A549 (cell line): ENCODE measurements at regions not wholly inside any gene's neighbourhood (a gene's known extent, or its start where the extent isn't known, plus 50 kb on each side); places are given as distances from the start of the nearest gene placed in this dataset.

ENCODE experiments used
- ATAC-seq, 2 experiments: fragments of 200-7000 bp in 1 of 2; fragments of >200 bp in 1 of 2; cut with Nextera tagmentation in 1 of 2; cut with Tn5 transposase in 1 of 2; 3 replicates each; pipeline versions ENCODE4 v1.8.0 to v1.9.1; 2018 to 2020; ENCODE audit warnings: mild to moderate bottlenecking in 1 of 2, moderate library complexity in 1 of 2
- CTCF ChIA-PET: fragments of 300-600 bp; sonication (Branson Sonifier 250); formaldehyde crosslinking; extraction: SDS; loops from one replicate; lab custom pipeline; 2021; ENCODE audit warnings: antibody characterized with exemption, inconsistent platforms; lab: Yijun Ruan, JAX
- POLR2A ChIA-PET: fragments of 350-600 bp; formaldehyde crosslinking; extraction: SDS; loops from one replicate; lab custom pipeline; 2021; ENCODE audit warnings: antibody characterized with exemption, inconsistent platforms; lab: Yijun Ruan, JAX
- DNase-seq, 2 experiments: peaks; one replicate each; pipeline versions ENCODE4 v3.0.0 to v3.0.0-alpha.2; 2011 to 2016; ENCODE audit warnings: low read depth in 1 of 2, low spot score in 1 of 2
- FAIRE-seq: peaks from 2 replicates; lab custom pipeline; 2011; peaks lifted over from hg19 to GRCh38; lab: Jason Lieb, UNC
- H3K27ac ChIP-seq, 2 experiments: fragments of >200 bp; sonication (Bioruptor Twin); formaldehyde crosslinking; 3 replicates each; pipeline ENCODE4 v1.5.1; 2016 to 2017
- H3K4me1 ChIP-seq: fragments of >200 bp; sonication (Bioruptor Twin); formaldehyde crosslinking; 3 replicates; pipeline ENCODE4 v1.6.1; 2016
- H3K4me2 ChIP-seq: fragments of >200 bp; sonication (Bioruptor Twin); formaldehyde crosslinking; 3 replicates; pipeline ENCODE4 v1.6.1; 2016
- H3K4me3 ChIP-seq: fragments of >200 bp; sonication (Bioruptor Twin); formaldehyde crosslinking; 3 replicates; pipeline ENCODE4 v1.5.1; 2016
- H3K9me3 ChIP-seq: fragments of >200 bp; sonication (Bioruptor Twin); formaldehyde crosslinking; 3 replicates; pipeline ENCODE4 v1.6.1; 2016
- CEBPB ChIP-seq, 2 experiments: fragments of >200 bp in 1 of 2; sonication (Bioruptor Twin) in 1 of 2; formaldehyde crosslinking in 1 of 2; IDR thresholded peaks; 2 replicates each; pipeline ENCODE4 v1.6.1; 2012 to 2016
- FOSL2 ChIP-seq, 2 experiments: fragments of 450-650 bp in 1 of 2; fragments of >200 bp in 1 of 2; sonication (Bioruptor Twin) in 1 of 2; formaldehyde crosslinking; IDR thresholded peaks; 2 replicates each; pipeline versions ENCODE4 v1.5.0 to v1.6.1; 2016 to 2020; ENCODE audit warnings: mild to moderate bottlenecking in 1 of 2, moderate library complexity in 1 of 2
- KDM5A ChIP-seq: fragments of 200-600 bp; sonication (generic); IDR thresholded peaks from 2 replicates; pipeline ENCODE4 v1.6.1; 2016; ENCODE audit warnings: antibody characterized with exemption, mild to moderate bottlenecking
- MAFK ChIP-seq: fragments of 450-650 bp; IDR thresholded peaks from 2 replicates; pipeline ENCODE4 v1.6.1; 2014; ENCODE audit not compliant: partially characterized antibody
- MAZ ChIP-seq: fragments of 150-350 bp; IDR thresholded peaks from 2 replicates; pipeline ENCODE4 v1.6.1; 2014; ENCODE audit warnings: antibody characterized with exemption, low read depth, low read length, borderline replicate concordance
- MYC ChIP-seq: IDR thresholded peaks from 2 replicates; pipeline ENCODE4 v1.6.1; 2012; ENCODE audit warnings: mild to moderate bottlenecking, inconsistent platforms, low read length, improper control_type of control experiment, borderline replicate concordance
- RARB ChIP-seq: fragments of 250-450 bp; sonication (Bioruptor Pico); IDR thresholded peaks from 2 replicates; pipeline ENCODE4 v1.8.0; 2021; ENCODE audit warnings: mild to moderate bottlenecking, moderate library complexity
- RNF2 ChIP-seq: fragments of 200-600 bp; sonication (generic); IDR thresholded peaks from 2 replicates; pipeline ENCODE4 v1.6.1; 2016; ENCODE audit warnings: low read depth, mild to moderate bottlenecking, antibody characterized with exemption, moderate library complexity, borderline replicate concordance
- SREBF2 ChIP-seq: fragments of 450-650 bp; IDR thresholded peaks from 2 replicates; pipeline ENCODE4 v1.6.1; 2014; ENCODE audit warnings: mild to moderate bottlenecking, moderate library complexity
- TFCP2L1 ChIP-seq: fragments of 250-450 bp; sonication (Bioruptor Pico); IDR thresholded peaks from 2 replicates; pipeline ENCODE4 v1.5.0; 2021; ENCODE audit warnings: mild to moderate bottlenecking
- TP53 ChIP-seq: fragments of 250-450 bp; sonication (Bioruptor Pico); IDR thresholded peaks from 2 replicates; pipeline ENCODE4 v1.5.0; 2021; ENCODE audit warnings: mild to moderate bottlenecking, moderate library complexity
- ZFP36 ChIP-seq: fragments of 450-650 bp; IDR thresholded peaks from 2 replicates; pipeline ENCODE4 v1.6.1; 2014; ENCODE audit warnings: borderline replicate concordance; ENCODE audit not compliant: partially characterized antibody
- ZNF302 ChIP-seq: fragments of 250-450 bp; sonication (Bioruptor Pico); IDR thresholded peaks from 2 replicates; pipeline ENCODE4 v1.9.0; 2021; ENCODE audit warnings: inconsistent platforms, mild to moderate bottlenecking, moderate library complexity
- ZSCAN20 ChIP-seq: fragments of 250-450 bp; sonication (Bioruptor Pico); IDR thresholded peaks from 2 replicates; pipeline ENCODE4 v1.8.0; 2022; ENCODE audit warnings: mild to moderate bottlenecking, moderate library complexity
- WGBS: methylation state at CpG from one replicate; pipeline ENCODE4 v1.1.6; 2017; ENCODE audit errors: missing lambda C conversion rate; 5-methylcytosine and 5-hydroxymethylcytosine counted together
- TF ChIP-seq, protein P1 (sequence below): fragments of >200 bp; sonication (Bioruptor Twin); formaldehyde crosslinking; IDR thresholded peaks from 3 replicates; pipeline ENCODE4 v1.6.1; 2016
- TF ChIP-seq, protein P2 (sequence below): IDR thresholded peaks from 2 replicates; pipeline ENCODE4 v1.6.1; 2012; ENCODE audit warnings: low read depth, borderline replicate concordance
- TF ChIP-seq, protein P3 (sequence below): IDR thresholded peaks from 2 replicates; pipeline ENCODE4 v1.6.1; 2012
- TF ChIP-seq, protein P4 (sequence below): fragments of 200-600 bp; sonication (generic); IDR thresholded peaks from 2 replicates; pipeline ENCODE4 v1.6.1; 2016; ENCODE audit warnings: antibody characterized with exemption, mild to moderate bottlenecking, moderate library complexity
- TF ChIP-seq, protein P5 (sequence below): IDR thresholded peaks from 2 replicates; pipeline ENCODE4 v1.6.1; 2012
- TF ChIP-seq, protein P6 (sequence below): fragments of 250-450 bp; sonication (Bioruptor Pico); IDR thresholded peaks from 2 replicates; pipeline ENCODE4 v1.5.0; 2020; ENCODE audit warnings: low read depth, mild to moderate bottlenecking, moderate library complexity

DNA sequence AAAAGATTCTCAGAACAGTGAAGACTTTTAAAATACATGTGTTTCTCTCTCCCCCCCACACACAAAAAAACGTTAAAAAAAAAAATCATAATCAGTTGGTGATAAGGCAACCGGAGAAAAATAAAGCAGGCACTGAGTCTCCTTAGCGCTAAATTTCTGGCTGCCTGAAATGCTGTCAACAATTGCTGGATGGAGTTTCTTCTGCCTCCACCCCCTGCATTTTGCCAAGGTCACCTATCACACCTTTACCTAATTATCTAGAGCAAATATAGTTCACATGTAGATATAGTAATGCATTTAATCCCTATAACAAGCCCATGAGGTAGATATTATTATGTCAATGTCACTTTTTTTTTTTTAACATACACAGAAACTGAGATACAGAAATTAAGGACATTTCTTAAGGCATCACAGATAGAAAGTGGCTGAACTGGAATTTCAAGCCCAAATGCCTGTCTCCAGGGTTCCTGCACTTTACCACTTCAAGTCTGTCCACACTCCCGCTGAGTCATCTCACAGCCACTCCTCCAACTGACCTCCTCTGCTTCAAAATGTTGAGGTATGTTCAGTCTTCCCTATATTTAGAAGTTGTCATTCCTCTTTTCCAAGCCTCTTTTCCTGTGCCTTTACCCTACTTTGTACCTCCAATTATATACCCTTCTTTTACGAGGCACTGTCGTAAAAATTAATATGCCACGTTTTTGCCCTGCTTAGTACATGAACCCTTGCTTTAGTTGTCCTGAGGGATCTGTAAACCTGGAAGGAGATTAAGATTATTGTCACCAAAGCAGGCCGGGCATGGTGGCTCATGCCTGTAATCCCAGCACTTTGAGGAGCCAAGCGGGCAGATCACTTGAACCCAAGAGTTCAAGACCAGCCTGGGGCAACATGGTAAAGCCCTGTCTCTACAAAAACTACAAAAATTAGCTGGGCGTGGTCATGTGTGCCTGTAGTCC lies 72.8 kb upstream of the MPP7 start:
- Histone ChIP-seq H3K4me3 (no peak overlapping the region), H3K4me1 (peaks cover 7% of the 10 kb centered on the region; the same call in 1 of the 3 replicates), H3K27ac (no peak overlapping the region), H3K9me3 (no peaks in the 10 kb centered on the region), H3K4me2 (peak overlapping the region; percentile 32; the same call in 2 of the 3 replicates)
- peak in 1 of 2 experiments; percentile 52 for DNase-seq
- WGBS: 63% methylated on average over 10 of the region's 10 CpGs
- CTCF ChIA-PET: interaction anchor here (0.9 to 12.0 kb wide), 2 partner anchors 126 to 134 kb away, joined by 3 to 165 read pairs; no protein-coding TSS in a partner anchor
- ATAC-seq: peak; percentile 74 to 75; a peak in 4 of 6 replicates
- POLR2A ChIA-PET: no interaction called here
- no peak for FAIRE-seq
- TF ChIP-seq MAFK (no peak), ZSCAN20 (CRISPR knock-in tag) (no peak), MAZ (no peak), KDM5A (no peak), FOSL2 (IDR thresholded peaks at IDR 0.05) (no peak), FOSL2 (CRISPR knock-in tag; IDR thresholded peaks at IDR 0.05) (no peak), ZFP36 (no peak), TP53 (CRISPR knock-in tag) (no peak), TFCP2L1 (CRISPR knock-in tag) (no peak), RNF2 (no peak), CEBPB (IDR thresholded peaks at IDR 0.05) (no peak), SREBF2 (no peak), ZNF302 (CRISPR knock-in tag) (no peak), MYC (no peak), RARB (CRISPR knock-in tag) (no peak)
- TF ChIP-seq, protein P1, sequence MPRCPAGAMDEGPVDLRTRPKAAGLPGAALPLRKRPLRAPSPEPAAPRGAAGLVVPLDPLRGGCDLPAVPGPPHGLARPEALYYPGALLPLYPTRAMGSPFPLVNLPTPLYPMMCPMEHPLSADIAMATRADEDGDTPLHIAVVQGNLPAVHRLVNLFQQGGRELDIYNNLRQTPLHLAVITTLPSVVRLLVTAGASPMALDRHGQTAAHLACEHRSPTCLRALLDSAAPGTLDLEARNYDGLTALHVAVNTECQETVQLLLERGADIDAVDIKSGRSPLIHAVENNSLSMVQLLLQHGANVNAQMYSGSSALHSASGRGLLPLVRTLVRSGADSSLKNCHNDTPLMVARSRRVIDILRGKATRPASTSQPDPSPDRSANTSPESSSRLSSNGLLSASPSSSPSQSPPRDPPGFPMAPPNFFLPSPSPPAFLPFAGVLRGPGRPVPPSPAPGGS: no peak
- TF ChIP-seq, protein P2, sequence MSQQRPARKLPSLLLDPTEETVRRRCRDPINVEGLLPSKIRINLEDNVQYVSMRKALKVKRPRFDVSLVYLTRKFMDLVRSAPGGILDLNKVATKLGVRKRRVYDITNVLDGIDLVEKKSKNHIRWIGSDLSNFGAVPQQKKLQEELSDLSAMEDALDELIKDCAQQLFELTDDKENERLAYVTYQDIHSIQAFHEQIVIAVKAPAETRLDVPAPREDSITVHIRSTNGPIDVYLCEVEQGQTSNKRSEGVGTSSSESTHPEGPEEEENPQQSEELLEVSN: no peak
- TF ChIP-seq, protein P3, sequence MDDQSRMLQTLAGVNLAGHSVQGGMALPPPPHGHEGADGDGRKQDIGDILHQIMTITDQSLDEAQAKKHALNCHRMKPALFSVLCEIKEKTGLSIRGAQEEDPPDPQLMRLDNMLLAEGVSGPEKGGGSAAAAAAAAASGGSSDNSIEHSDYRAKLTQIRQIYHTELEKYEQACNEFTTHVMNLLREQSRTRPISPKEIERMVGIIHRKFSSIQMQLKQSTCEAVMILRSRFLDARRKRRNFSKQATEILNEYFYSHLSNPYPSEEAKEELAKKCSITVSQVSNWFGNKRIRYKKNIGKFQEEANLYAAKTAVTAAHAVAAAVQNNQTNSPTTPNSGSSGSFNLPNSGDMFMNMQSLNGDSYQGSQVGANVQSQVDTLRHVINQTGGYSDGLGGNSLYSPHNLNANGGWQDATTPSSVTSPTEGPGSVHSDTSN: no peak
- TF ChIP-seq, protein P4, sequence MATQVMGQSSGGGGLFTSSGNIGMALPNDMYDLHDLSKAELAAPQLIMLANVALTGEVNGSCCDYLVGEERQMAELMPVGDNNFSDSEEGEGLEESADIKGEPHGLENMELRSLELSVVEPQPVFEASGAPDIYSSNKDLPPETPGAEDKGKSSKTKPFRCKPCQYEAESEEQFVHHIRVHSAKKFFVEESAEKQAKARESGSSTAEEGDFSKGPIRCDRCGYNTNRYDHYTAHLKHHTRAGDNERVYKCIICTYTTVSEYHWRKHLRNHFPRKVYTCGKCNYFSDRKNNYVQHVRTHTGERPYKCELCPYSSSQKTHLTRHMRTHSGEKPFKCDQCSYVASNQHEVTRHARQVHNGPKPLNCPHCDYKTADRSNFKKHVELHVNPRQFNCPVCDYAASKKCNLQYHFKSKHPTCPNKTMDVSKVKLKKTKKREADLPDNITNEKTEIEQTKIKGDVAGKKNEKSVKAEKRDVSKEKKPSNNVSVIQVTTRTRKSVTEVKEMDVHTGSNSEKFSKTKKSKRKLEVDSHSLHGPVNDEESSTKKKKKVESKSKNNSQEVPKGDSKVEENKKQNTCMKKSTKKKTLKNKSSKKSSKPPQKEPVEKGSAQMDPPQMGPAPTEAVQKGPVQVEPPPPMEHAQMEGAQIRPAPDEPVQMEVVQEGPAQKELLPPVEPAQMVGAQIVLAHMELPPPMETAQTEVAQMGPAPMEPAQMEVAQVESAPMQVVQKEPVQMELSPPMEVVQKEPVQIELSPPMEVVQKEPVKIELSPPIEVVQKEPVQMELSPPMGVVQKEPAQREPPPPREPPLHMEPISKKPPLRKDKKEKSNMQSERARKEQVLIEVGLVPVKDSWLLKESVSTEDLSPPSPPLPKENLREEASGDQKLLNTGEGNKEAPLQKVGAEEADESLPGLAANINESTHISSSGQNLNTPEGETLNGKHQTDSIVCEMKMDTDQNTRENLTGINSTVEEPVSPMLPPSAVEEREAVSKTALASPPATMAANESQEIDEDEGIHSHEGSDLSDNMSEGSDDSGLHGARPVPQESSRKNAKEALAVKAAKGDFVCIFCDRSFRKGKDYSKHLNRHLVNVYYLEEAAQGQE: no peak
- TF ChIP-seq, protein P5, sequence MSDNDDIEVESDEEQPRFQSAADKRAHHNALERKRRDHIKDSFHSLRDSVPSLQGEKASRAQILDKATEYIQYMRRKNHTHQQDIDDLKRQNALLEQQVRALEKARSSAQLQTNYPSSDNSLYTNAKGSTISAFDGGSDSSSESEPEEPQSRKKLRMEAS: no peak
- TF ChIP-seq, protein P6, sequence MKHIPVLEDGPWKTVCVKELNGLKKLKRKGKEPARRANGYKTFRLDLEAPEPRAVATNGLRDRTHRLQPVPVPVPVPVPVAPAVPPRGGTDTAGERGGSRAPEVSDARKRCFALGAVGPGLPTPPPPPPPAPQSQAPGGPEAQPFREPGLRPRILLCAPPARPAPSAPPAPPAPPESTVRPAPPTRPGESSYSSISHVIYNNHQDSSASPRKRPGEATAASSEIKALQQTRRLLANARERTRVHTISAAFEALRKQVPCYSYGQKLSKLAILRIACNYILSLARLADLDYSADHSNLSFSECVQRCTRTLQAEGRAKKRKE: no peak
- TF ChIP-seq, all 56 proteins: peak for 0
